WI38 (cell line): ENCODE measurements at regions not wholly inside any gene's neighbourhood (a gene's known extent, or its start where the extent isn't known, plus 50 kb on each side); places are given as distances from the start of the nearest gene placed in this dataset.

Experiments
- H3K4me3 ChIP-seq: 2 replicates; pipeline ENCODE4 v1.5.1; 2011; ENCODE audit warnings: low read depth, mild to moderate bottlenecking, control low read depth, low read length
- CTCF ChIP-seq: IDR thresholded peaks from 2 replicates; pipeline ENCODE4 v1.5.1; 2012; ENCODE audit warnings: low read depth, mild to moderate bottlenecking, control low read depth, low read length

- no peak for TF ChIP-seq CTCF
- no peak overlapping the region for H3K4me3 ChIP-seq
Observed at GRCh38 chr6:22082218-22082617, 214.6 kb downstream of the PRL start.

DNA sequence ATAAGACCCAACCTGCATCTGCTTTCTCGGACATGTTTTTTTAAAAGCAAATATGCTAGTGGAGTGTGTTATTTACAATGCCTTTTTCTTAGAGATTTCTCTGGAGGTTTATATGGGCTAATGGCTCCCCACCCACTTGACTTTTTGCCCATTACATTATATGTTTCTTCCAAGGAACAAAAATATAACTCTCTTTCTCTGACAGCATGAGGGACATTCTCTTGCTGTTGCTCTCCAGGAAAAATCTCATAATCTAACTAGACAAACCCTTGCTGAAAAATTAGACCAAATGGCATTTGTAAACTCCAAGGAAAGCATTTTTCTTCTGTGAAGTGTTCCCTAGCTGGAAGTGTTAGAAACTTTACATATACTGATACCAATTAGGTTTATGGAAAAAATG, 213.7 kb downstream of the PRL start:
- TF ChIP-seq CTCF, result no peak
- H3K4me3 ChIP-seq, result no peak overlapping the region

DNA sequence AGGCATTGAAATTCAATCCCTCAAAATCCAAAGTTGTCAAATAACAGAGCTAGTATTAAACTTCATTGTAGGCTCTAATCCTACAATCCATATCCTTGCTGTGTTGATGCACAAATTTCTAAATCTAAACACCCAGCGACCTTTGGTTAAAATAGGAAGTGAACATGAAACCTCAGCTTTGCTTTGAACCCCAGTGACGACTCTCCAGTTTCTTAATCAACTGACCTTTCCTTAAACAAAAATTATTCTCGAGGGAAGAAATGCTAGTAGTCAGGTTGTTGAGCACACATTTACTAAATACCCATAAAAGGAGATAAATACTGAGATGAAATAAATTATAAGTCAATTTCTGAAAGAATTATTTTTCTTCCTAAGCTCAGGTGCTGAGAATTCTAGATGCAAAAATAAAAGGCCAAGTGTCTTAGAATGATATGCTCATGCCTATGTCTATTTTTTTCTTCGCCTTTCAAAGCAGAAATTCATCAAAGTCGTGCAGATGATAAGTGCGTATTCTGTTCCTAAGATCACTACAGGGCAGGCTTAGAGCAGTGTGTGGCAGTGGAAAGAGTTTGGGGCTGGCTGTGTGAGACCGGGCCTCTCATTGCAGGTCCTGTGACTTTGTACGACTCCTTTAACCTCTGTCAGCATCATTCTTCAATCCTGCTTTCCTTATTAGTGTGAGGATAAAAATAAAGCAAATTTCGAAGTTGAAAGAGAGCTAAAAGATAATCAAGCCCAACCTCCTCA, 208.7 kb downstream of the PRL start:
- TF ChIP-seq CTCF, result no peak
- H3K4me3 ChIP-seq, result no peak overlapping the region

DNA sequence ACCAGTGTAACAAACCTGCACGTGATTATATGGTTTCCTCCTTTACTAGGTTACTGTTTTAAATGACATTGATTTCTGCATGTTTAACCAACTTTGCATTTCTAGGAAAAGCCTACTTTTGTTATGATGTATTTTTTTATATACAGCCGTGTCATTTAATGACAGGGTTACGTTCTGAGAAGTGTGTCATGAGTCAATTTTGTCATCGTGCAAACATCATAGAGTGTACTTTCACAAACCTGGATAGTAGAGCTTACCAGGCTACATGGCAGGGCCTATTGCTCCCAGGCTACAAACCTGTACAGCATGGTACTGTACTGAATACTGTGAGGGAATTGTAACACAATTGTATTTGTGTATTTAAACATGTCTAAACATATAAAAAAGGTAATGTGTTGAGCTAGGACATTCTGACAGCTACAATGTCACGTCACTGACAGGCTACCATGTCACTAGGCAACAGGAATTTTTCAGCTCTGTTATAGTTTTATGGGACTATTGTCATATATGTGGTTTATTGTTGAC, 205.3 kb downstream of the PRL start:
- TF ChIP-seq CTCF, result no peak
- H3K4me3 ChIP-seq, result no peak overlapping the region

GRCh38 chr6:22095836-22096235, 201.0 kb downstream of the PRL start:
- TF ChIP-seq CTCF, result no peak

DNA sequence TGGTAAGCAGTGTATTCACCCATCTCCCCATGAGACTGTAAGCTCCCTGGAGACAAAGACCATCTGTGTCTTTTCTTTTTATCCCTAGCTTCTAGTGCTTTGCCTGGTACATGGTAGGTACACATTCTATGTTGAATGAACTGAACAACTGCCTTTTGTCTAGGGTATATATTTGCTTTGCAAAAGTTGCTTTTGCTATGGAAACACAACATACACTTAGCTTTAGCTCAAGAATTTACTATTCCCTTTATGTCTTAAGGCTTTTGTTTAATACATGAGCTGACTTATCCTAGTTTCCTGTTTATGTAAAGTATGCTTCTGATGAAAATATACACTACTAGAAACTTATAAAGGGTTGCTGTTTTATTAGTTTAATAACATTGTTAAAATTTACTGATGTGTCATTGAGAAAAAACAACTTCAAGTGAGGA, 198.2 kb downstream of the PRL start:
- no peak for TF ChIP-seq CTCF
- no peak overlapping the region for H3K4me3 ChIP-seq

More at GRCh38 chr6:22095836-22096235, 201.0 kb downstream of the PRL start:
- no peak overlapping the region for H3K4me3 ChIP-seq

- H3K4me3 ChIP-seq, result no peak overlapping the region
- TF ChIP-seq CTCF, result no peak
Observed at GRCh38 chr6:22099231-22099630, 197.6 kb downstream of the PRL start.
